Stimulated activated naive CD8-positive, alpha-beta T cell treated with anti-CD3 and anti-CD28 coated beads, Interleukin-15, Interleukin-2, amounts not matched to agents 100 ng/mL and 50 ng/mL, for 24 hours (primary cell): ENCODE measurements at regions not wholly inside any gene's neighbourhood (a gene's known extent, or its start where the extent isn't known, plus 50 kb on each side); places are given as distances from the start of the nearest gene placed in this dataset.

Experiments used
- H3K27ac Mint-ChIP-seq: one replicate; pipeline ENCODE4 v1.8.0; 2021; ENCODE audit warnings: mild to moderate bottlenecking, mixed read lengths
- H3K27me3 Mint-ChIP-seq: one replicate; pipeline ENCODE4 v1.8.0; 2021; ENCODE audit warnings: mixed read lengths
- H3K36me3 Mint-ChIP-seq: one replicate; pipeline ENCODE4 v1.8.0; 2021; ENCODE audit warnings: low read depth, mixed read lengths
- H3K4me1 Mint-ChIP-seq: one replicate; pipeline ENCODE4 v1.8.0; 2021; ENCODE audit warnings: low read depth, mixed read lengths
- H3K4me3 Mint-ChIP-seq: one replicate; pipeline ENCODE4 v1.8.0; 2021; ENCODE audit warnings: mild to moderate bottlenecking, mixed read lengths
- H3K9me3 Mint-ChIP-seq: one replicate; pipeline ENCODE4 v1.8.0; 2021; ENCODE audit warnings: mixed read lengths

DNA sequence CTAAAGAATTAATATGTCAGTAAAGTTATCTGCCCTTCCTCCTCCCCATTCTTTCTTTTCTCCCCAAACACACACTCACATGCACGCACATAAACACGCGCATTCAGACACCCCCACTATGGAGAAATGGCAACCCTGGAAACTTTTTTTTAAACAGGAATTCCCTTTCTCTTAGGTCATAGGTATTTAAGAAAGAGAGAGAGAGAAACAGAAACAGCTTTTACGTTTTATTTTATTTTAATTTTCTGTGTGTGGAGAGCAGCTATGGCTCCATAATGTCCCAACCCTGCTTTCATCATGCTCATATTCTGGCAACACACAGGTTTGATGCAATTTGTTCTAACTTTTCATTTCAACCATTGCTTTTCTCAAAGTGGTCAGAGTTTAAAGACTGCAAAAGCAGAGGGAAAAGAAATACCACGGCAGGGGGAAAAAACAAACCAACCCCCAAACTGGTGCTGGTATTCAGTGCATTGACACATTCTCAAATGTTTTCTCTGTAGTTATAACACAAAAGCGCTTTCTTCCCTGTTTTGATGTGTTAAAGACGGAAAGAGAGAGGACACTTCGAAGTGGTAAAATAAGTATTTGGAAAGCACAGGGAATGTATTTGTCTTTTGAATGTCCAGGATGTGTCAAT, 126.0 kb upstream of the TMEM161B start:
- Mint-ChIP-seq H3K4me1 (no peaks in the 10 kb centered on the region), H3K27ac (no peak overlapping the region), H3K4me3 (no peak overlapping the region), H3K27me3 (peaks cover 30% of the 10 kb centered on the region), H3K9me3 (no peaks in the 10 kb centered on the region), H3K36me3 (no peaks in the 10 kb centered on the region)

GRCh38 chr5:88393716-88394535, 125.3 kb upstream of the TMEM161B start:
- Mint-ChIP-seq H3K27me3 (peaks cover 37% of the 10 kb centered on the region), H3K36me3 (no peaks in the 10 kb centered on the region), H3K9me3 (no peaks in the 10 kb centered on the region)

DNA sequence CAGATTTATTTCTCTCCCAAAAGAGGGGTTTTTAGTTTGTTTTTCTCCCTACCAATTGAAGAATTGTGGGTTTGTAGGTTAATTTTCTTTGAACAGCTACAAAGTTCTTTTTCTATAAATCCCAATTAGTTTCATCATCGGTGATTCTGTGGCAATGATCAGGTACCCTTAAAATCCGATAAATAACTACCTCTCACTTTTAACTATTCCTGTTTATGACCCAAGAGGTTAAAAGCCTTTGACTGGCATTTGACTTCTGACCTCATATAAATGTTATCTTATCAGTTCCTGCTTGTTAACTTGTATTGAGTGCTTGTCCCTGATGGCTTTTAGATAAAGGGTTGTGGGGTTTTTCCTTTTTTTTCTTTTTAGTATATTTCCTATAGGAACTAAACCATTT, 124.4 kb upstream of the TMEM161B start:
- H3K27me3 Mint-ChIP-seq = peaks cover 38% of the 10 kb centered on the region
- H3K36me3 Mint-ChIP-seq = no peaks in the 10 kb centered on the region
- H3K4me1 Mint-ChIP-seq = no peaks in the 10 kb centered on the region
- no peaks in the 10 kb centered on the region for H3K9me3 Mint-ChIP-seq
- no peak overlapping the region for H3K4me3 Mint-ChIP-seq
- no peak overlapping the region for H3K27ac Mint-ChIP-seq

More at GRCh38 chr5:88393716-88394535, 125.3 kb upstream of the TMEM161B start:
- Mint-ChIP-seq H3K4me3 (no peak overlapping the region), H3K4me1 (no peaks in the 10 kb centered on the region), H3K27ac (no peak overlapping the region)

GRCh38 chr5:88391991-88392390, 123.3 kb upstream of the TMEM161B start:
- no peak overlapping the region for H3K4me3 Mint-ChIP-seq
- H3K27me3 Mint-ChIP-seq = peaks cover 41% of the 10 kb centered on the region
- no peaks in the 10 kb centered on the region for H3K9me3 Mint-ChIP-seq
- no peaks in the 10 kb centered on the region for H3K36me3 Mint-ChIP-seq
- H3K4me1 Mint-ChIP-seq = no peaks in the 10 kb centered on the region
- no peak overlapping the region for H3K27ac Mint-ChIP-seq

DNA sequence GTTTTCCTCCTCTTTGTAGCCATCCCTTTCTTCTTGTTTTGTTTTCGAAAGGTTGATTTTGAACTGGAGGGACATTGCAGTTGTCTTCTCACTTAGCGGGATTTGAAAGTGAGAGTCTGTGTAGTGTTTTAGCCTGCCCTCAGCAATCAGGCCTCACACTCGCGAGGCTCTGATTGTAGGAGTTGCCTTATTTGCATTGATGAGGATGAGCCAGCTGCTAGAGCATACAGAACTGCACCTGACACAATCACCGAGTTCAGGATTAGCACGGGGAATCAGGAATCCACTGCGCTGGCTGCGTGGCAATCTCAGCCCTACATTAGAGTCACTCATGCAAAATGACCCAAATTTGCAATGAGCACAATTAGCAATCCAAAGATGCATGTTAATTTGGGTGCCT, 122.5 kb upstream of the TMEM161B start:
- no peak overlapping the region for H3K27ac Mint-ChIP-seq
- no peaks in the 10 kb centered on the region for H3K4me1 Mint-ChIP-seq
- H3K36me3 Mint-ChIP-seq = no peaks in the 10 kb centered on the region
- no peak overlapping the region for H3K4me3 Mint-ChIP-seq
- H3K9me3 Mint-ChIP-seq = no peaks in the 10 kb centered on the region
- peaks cover 35% of the 10 kb centered on the region for H3K27me3 Mint-ChIP-seq

GRCh38 chr5:88390481-88390880, 121.8 kb upstream of the TMEM161B start:
- Mint-ChIP-seq H3K4me3 (no peak overlapping the region), H3K9me3 (no peaks in the 10 kb centered on the region), H3K27ac (no peak overlapping the region), H3K27me3 (peaks cover 32% of the 10 kb centered on the region), H3K4me1 (no peaks in the 10 kb centered on the region), H3K36me3 (no peaks in the 10 kb centered on the region)

GRCh38 chr5:88390096-88390441, 121.4 kb upstream of the TMEM161B start:
- Mint-ChIP-seq H3K27me3 (peaks cover 32% of the 10 kb centered on the region), H3K4me1 (no peaks in the 10 kb centered on the region), H3K27ac (no peak overlapping the region), H3K36me3 (no peaks in the 10 kb centered on the region), H3K9me3 (no peaks in the 10 kb centered on the region), H3K4me3 (no peak overlapping the region)

DNA sequence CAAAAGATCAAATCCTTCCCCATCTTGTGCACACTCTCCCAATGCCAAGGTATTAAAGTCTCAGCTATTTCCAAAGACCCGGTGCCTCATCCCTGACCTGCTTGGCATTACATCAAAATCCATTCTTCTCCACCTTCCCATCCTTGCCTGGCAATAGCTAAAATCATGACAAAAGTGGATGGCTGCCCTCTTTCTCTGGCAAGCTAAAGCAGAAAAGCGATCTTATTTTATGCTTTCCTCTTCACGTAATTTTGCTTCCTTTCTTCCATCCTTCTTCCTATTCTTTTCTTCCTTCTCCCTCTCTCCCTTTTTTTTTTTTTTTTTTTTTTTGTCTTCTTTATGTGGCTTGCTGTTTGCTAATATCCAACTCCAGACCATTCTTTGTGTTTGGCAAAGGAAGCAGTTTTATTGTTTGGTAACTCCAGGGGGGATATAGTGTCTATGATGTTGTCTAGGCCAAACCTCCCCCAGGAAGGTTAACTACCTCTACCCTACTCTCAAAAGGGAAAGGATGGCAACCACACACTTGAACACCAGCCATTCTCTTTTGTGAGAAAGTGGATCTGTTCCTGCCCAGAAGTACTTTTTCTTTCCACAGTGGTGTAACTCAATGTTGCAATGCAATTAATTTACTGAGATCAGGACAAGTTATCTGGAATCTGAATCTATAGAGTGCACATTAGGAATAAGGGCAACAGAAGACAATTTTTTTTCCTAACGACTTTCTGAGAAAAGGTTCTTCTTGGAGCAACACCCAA, 120.9 kb upstream of the TMEM161B start:
- Mint-ChIP-seq H3K27ac (no peak overlapping the region), H3K4me1 (no peaks in the 10 kb centered on the region), H3K27me3 (peaks cover 32% of the 10 kb centered on the region), H3K4me3 (no peak overlapping the region), H3K9me3 (no peaks in the 10 kb centered on the region), H3K36me3 (no peaks in the 10 kb centered on the region)

- Mint-ChIP-seq H3K27ac (no peak overlapping the region), H3K9me3 (no peaks in the 10 kb centered on the region), H3K27me3 (peaks cover 32% of the 10 kb centered on the region), H3K4me1 (no peaks in the 10 kb centered on the region), H3K36me3 (no peaks in the 10 kb centered on the region), H3K4me3 (no peak overlapping the region)
Observed at GRCh38 chr5:88388476-88389337, 120.1 kb upstream of the TMEM161B start.

DNA sequence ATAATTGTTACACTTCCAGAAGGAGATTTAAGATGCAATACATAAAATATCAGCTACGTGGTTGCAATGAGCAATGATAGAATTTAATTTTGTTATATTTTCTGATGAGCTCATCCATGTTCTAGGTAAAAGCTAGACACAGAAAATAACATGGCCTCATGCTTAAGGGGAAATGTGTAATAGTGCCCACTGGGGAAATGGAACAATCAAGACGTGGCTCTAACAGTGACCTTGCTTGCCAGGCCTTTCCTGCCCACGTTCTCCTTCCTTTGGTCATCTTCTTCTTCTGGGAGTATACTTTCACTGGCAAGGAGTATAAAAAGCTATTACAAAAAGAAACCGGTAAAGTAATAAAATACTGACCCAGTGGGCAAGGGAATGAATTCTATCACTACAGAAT, 116.2 kb upstream of the TMEM161B start:
- H3K36me3 Mint-ChIP-seq = no peaks in the 10 kb centered on the region
- no peak overlapping the region for H3K27ac Mint-ChIP-seq
- no peaks in the 10 kb centered on the region for H3K9me3 Mint-ChIP-seq
- H3K27me3 Mint-ChIP-seq = peaks cover 21% of the 10 kb centered on the region
- no peak overlapping the region for H3K4me3 Mint-ChIP-seq
- no peaks in the 10 kb centered on the region for H3K4me1 Mint-ChIP-seq

- Mint-ChIP-seq H3K9me3 (no peaks in the 10 kb centered on the region), H3K27ac (no peak overlapping the region), H3K4me3 (no peak overlapping the region), H3K4me1 (no peaks in the 10 kb centered on the region), H3K36me3 (no peaks in the 10 kb centered on the region), H3K27me3 (peaks cover 7% of the 10 kb centered on the region)
Observed at GRCh38 chr5:88380332-88380731, 111.7 kb upstream of the TMEM161B start.

- H3K27ac Mint-ChIP-seq = no peak overlapping the region
- H3K4me3 Mint-ChIP-seq = no peak overlapping the region
- peaks cover 7% of the 10 kb centered on the region for H3K27me3 Mint-ChIP-seq
- H3K9me3 Mint-ChIP-seq = no peaks in the 10 kb centered on the region
- no peaks in the 10 kb centered on the region for H3K4me1 Mint-ChIP-seq
- no peaks in the 10 kb centered on the region for H3K36me3 Mint-ChIP-seq
Observed at GRCh38 chr5:88377705-88378656, 109.3 kb upstream of the TMEM161B start.

- Mint-ChIP-seq H3K9me3 (no peaks in the 10 kb centered on the region), H3K36me3 (no peaks in the 10 kb centered on the region), H3K4me1 (no peaks in the 10 kb centered on the region), H3K27me3 (peaks cover 7% of the 10 kb centered on the region), H3K27ac (no peak overlapping the region), H3K4me3 (no peak overlapping the region)
Observed at GRCh38 chr5:88377240-88377639, 108.6 kb upstream of the TMEM161B start.

- Mint-ChIP-seq H3K36me3 (no peaks in the 10 kb centered on the region), H3K4me3 (no peak overlapping the region), H3K27ac (no peak overlapping the region), H3K27me3 (peaks cover 7% of the 10 kb centered on the region), H3K4me1 (no peaks in the 10 kb centered on the region), H3K9me3 (no peaks in the 10 kb centered on the region)
Observed at GRCh38 chr5:88376728-88377127, 108.1 kb upstream of the TMEM161B start.
